NB4 (cell line): ENCODE measurements at regions not wholly inside any gene's neighbourhood (a gene's known extent, or its start where the extent isn't known, plus 50 kb on each side); places are given as distances from the start of the nearest gene placed in this dataset.

ENCODE experiments used
- POLR2A ChIP-seq: IDR thresholded peaks from 2 replicates; pipeline ENCODE4 v1.6.1; 2011; ENCODE audit warnings: mild to moderate bottlenecking; ENCODE audit not compliant: insufficient read length; ENCODE audit errors: extremely low read depth
- TF ChIP-seq, protein P1 (sequence below): IDR thresholded peaks from one replicate; pipeline ENCODE4 v1.5.1; 2012; ENCODE audit warnings: low read depth, low read length

DNA sequence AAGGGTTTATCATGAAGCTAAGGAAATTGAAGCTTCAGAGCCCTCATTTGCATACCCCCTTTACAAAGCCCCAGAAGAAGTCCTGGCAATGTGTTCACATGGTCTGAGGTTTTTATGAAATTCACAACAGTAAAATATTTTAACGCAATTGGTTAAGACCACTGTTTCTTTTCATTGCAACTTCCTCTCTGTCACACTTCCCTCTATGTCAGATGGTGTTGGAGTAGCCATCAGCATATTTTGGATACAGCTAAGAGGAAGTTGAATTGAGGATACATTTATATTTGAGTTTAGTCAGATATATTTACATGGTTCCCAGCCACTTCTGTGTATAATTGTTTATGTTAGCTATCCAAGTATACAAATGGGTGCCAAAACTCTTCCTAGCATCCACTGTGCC, 170.0 kb downstream of the TXNL1 start:
- TF ChIP-seq, protein P1, sequence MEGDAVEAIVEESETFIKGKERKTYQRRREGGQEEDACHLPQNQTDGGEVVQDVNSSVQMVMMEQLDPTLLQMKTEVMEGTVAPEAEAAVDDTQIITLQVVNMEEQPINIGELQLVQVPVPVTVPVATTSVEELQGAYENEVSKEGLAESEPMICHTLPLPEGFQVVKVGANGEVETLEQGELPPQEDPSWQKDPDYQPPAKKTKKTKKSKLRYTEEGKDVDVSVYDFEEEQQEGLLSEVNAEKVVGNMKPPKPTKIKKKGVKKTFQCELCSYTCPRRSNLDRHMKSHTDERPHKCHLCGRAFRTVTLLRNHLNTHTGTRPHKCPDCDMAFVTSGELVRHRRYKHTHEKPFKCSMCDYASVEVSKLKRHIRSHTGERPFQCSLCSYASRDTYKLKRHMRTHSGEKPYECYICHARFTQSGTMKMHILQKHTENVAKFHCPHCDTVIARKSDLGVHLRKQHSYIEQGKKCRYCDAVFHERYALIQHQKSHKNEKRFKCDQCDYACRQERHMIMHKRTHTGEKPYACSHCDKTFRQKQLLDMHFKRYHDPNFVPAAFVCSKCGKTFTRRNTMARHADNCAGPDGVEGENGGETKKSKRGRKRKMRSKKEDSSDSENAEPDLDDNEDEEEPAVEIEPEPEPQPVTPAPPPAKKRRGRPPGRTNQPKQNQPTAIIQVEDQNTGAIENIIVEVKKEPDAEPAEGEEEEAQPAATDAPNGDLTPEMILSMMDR: no peak
- no peak for TF ChIP-seq POLR2A
